ENCODE measurements at regions not wholly inside any gene's neighbourhood (a gene's known extent, or its start where the extent isn't known, plus 50 kb on each side); places are given as distances from the start of the nearest gene placed in this dataset.

GRCh38 chr7:11319491-11320274 is 346.0 kb downstream of the PHF14 start:
- no peak overlapping the region for H3K9ac ChIP-seq (ENCODE audit: insufficient read depth in 1 of 2, low read length in 2 of 2)
- ATAC-seq (ENCODE audit: insufficient read depth, low FRiP score) (no peak), DNase-seq (no peak)
- TF ChIP-seq CTCF (IDR thresholded peaks at IDR 0.05; ENCODE audit: control extremely low read depth, extremely low read depth) = no peak
- no peak overlapping the region for H3K27ac ChIP-seq (ENCODE audit: low read depth in 1 of 2, low read length in 1 of 2)
- no peaks in the 10 kb centered on the region for H3K27me3 ChIP-seq (ENCODE audit: control insufficient read depth in 3 of 3, insufficient read depth in 3 of 3, low read length in 2 of 3)
- no peak overlapping the region for H3K4me3 ChIP-seq
- H3K4me1 ChIP-seq (ENCODE audit: control insufficient read depth in 5 of 5, insufficient read depth in 5 of 5, low read length in 5 of 5) = no peaks in the 10 kb centered on the region
- H3K9me3 ChIP-seq (ENCODE audit: control insufficient read depth in 4 of 4, insufficient read depth in 3 of 4, low read length in 3 of 4) = no peaks in the 10 kb centered on the region
- WGBS, 2 donors = 90 to 91% methylated on average over 1 of the region's 1 CpG
- no peaks in the 10 kb centered on the region for H3K36me3 ChIP-seq (ENCODE audit: control insufficient read depth in 4 of 4, insufficient read depth in 4 of 4, low read length in 4 of 4)

All from lung (tissue), 11 donors.